ENCODE measurements at regions not wholly inside any gene's neighbourhood (a gene's known extent, or its start where the extent isn't known, plus 50 kb on each side); places are given as distances from the start of the nearest gene placed in this dataset.

GRCh38 chr14:95611293-95611880 is 74.8 kb upstream of the TCL1B start:
- no peaks in the 10 kb centered on the region for H3F3A ChIP-seq (ENCODE audit: insufficient read depth)
- H4K20me1 ChIP-seq (ENCODE audit: low read depth, low read length), result no peaks in the 10 kb centered on the region
- H3K36me3 ChIP-seq (ENCODE audit: low read length), result no peaks in the 10 kb centered on the region
- TF ChIP-seq EZH2phosphoT487 (conservative IDR thresholded peaks at IDR 0.05; ENCODE audit: low read length) (no peak), CTCF (IDR thresholded peaks at IDR 0.05; ENCODE audit: insufficient read depth, low read length, poor library complexity, severe bottlenecking) (peak; percentile 16)
- no peaks in the 10 kb centered on the region for H3K79me2 ChIP-seq (ENCODE audit: insufficient read depth, low read length)
- H2AFZ ChIP-seq (ENCODE audit: low read depth, low read length, severe bottlenecking), result no peak overlapping the region
- H3K27me3 ChIP-seq (ENCODE audit: low read length), result no peaks in the 10 kb centered on the region
- no peak overlapping the region for H3K4me2 ChIP-seq (ENCODE audit: low read depth, low read length, poor library complexity, severe bottlenecking)
- H3K4me3 ChIP-seq (ENCODE audit: insufficient read depth, low read length, poor library complexity, severe bottlenecking), result no peak overlapping the region
- H3K27ac ChIP-seq (ENCODE audit: low read depth, low read length), result no peak overlapping the region
- no peak overlapping the region for H3K9ac ChIP-seq (ENCODE audit: low read length)
- H3K9me3 ChIP-seq (ENCODE audit: insufficient read depth, low read length), result no peaks in the 10 kb centered on the region
- no peaks in the 10 kb centered on the region for H3K9me2 ChIP-seq (replicated peaks; ENCODE audit: insufficient read depth, low read length)

- Histone ChIP-seq H3K9ac (ENCODE audit: low read length) (no peak overlapping the region), H3F3A (ENCODE audit: insufficient read depth) (no peaks in the 10 kb centered on the region), H3K27ac (ENCODE audit: low read depth, low read length) (no peak overlapping the region), H3K36me3 (ENCODE audit: low read length) (no peaks in the 10 kb centered on the region), H4K20me1 (ENCODE audit: low read depth, low read length) (no peaks in the 10 kb centered on the region), H3K4me3 (ENCODE audit: insufficient read depth, low read length, poor library complexity, severe bottlenecking) (no peak overlapping the region), H3K27me3 (ENCODE audit: low read length) (no peaks in the 10 kb centered on the region), H2AFZ (ENCODE audit: low read depth, low read length, severe bottlenecking) (no peak overlapping the region), H3K4me2 (ENCODE audit: low read depth, low read length, poor library complexity, severe bottlenecking) (no peak overlapping the region), H3K9me2 (replicated peaks; ENCODE audit: insufficient read depth, low read length) (no peaks in the 10 kb centered on the region), H3K79me2 (ENCODE audit: insufficient read depth, low read length) (no peaks in the 10 kb centered on the region), H3K9me3 (ENCODE audit: insufficient read depth, low read length) (no peaks in the 10 kb centered on the region)
- peak; percentile 12 for TF ChIP-seq CTCF (IDR thresholded peaks at IDR 0.05; ENCODE audit: insufficient read depth, low read length, poor library complexity, severe bottlenecking)
- no peak for TF ChIP-seq EZH2phosphoT487 (conservative IDR thresholded peaks at IDR 0.05; ENCODE audit: low read length)
Observed at GRCh38 chr14:95614349-95614748, 71.9 kb upstream of the TCL1B start.

GRCh38 chr14:95616745-95617144 is 69.5 kb upstream of the TCL1B start:
- Histone ChIP-seq H3K9ac (ENCODE audit: low read length) (no peak overlapping the region), H3K4me3 (ENCODE audit: insufficient read depth, low read length, poor library complexity, severe bottlenecking) (no peak overlapping the region), H3K4me2 (ENCODE audit: low read depth, low read length, poor library complexity, severe bottlenecking) (no peak overlapping the region), H3K36me3 (ENCODE audit: low read length) (no peaks in the 10 kb centered on the region), H3K9me2 (replicated peaks; ENCODE audit: insufficient read depth, low read length) (no peaks in the 10 kb centered on the region), H4K20me1 (ENCODE audit: low read depth, low read length) (no peaks in the 10 kb centered on the region), H3K27ac (ENCODE audit: low read depth, low read length) (no peak overlapping the region), H3K27me3 (ENCODE audit: low read length) (no peaks in the 10 kb centered on the region), H3K9me3 (ENCODE audit: insufficient read depth, low read length) (no peaks in the 10 kb centered on the region), H2AFZ (ENCODE audit: low read depth, low read length, severe bottlenecking) (no peak overlapping the region), H3F3A (ENCODE audit: insufficient read depth) (no peaks in the 10 kb centered on the region), H3K79me2 (ENCODE audit: insufficient read depth, low read length) (peaks cover 10% of the 10 kb centered on the region)
- TF ChIP-seq EZH2phosphoT487 (conservative IDR thresholded peaks at IDR 0.05; ENCODE audit: low read length) (no peak), CTCF (IDR thresholded peaks at IDR 0.05; ENCODE audit: insufficient read depth, low read length, poor library complexity, severe bottlenecking) (no peak)
